Activated B cell treated with CpG ODN at 0.5 μM for 24 hours (primary cell): ENCODE measurements at regions not wholly inside any gene's neighbourhood (a gene's known extent, or its start where the extent isn't known, plus 50 kb on each side); places are given as distances from the start of the nearest gene placed in this dataset.

Experiments used
- ATAC-seq: fragments of 200-7000 bp; cut with Tn5 transposase; one replicate; pipeline ENCODE4 v1.10.0; 2021; ENCODE audit warnings: low read depth, mild to moderate bottlenecking, moderate library complexity
- CTCF ChIA-PET: fragments of 350-600 bp; sonication (Branson Sonifier 250); formaldehyde crosslinking; loops from one replicate; lab custom pipeline; 2021; ENCODE audit warnings: antibody characterized with exemption; lab: Charles Lee
- POLR2A ChIA-PET: fragments of 350-600 bp; sonication (Branson Sonifier 250); formaldehyde crosslinking; loops from one replicate; lab custom pipeline; 2021; ENCODE audit warnings: antibody characterized with exemption; lab: Charles Lee
- DNase-seq: peaks from one replicate; pipeline ENCODE4 v3.0.0; 2022
- H3K27ac Mint-ChIP-seq: one replicate; pipeline ENCODE4 v1.8.0; 2020; ENCODE audit warnings: mixed read lengths
- H3K27me3 Mint-ChIP-seq: one replicate; pipeline ENCODE4 v1.8.0; 2021; ENCODE audit warnings: mixed read lengths
- H3K36me3 Mint-ChIP-seq: one replicate; pipeline ENCODE4 v1.8.0; 2021; ENCODE audit warnings: low read depth, mixed read lengths
- H3K4me1 Mint-ChIP-seq: one replicate; pipeline ENCODE4 v1.8.0; 2021; ENCODE audit warnings: mixed read lengths
- H3K4me3 Mint-ChIP-seq: one replicate; pipeline ENCODE4 v1.8.0; 2020; ENCODE audit warnings: mild to moderate bottlenecking, mixed read lengths
- H3K9me3 Mint-ChIP-seq: one replicate; pipeline ENCODE4 v1.8.0; 2020; ENCODE audit warnings: mixed read lengths
- CTCF ChIP-seq: fragments of 200-600 bp; IDR thresholded peaks from one replicate; pipeline ENCODE4 v1.8.0; 2022; ENCODE audit warnings: antibody characterized with exemption, mild to moderate bottlenecking
- intact Hi-C: fragments of 100-400 bp; cut with micrococcal nuclease; formaldehyde crosslinking; loops from one replicate; pipeline ENCODE4 v1.15.1; 2024

GRCh38 chr2:214648520-214648919 is 161.0 kb downstream of the BARD1 start:
- Mint-ChIP-seq H3K4me1 (no peaks in the 10 kb centered on the region), H3K9me3 (no peaks in the 10 kb centered on the region), H3K27me3 (no peaks in the 10 kb centered on the region), H3K36me3 (no peaks in the 10 kb centered on the region), H3K27ac (no peak overlapping the region), H3K4me3 (no peak overlapping the region)
- no peak for TF ChIP-seq CTCF
- no peak for DNase-seq
- CTCF ChIA-PET: no interaction called here
- POLR2A ChIA-PET: no interaction called here
- intact Hi-C loops: no loop called here
- ATAC-seq: no peak

GRCh38 chr2:214631406-214631805 is 178.1 kb downstream of the BARD1 start:
- DNase-seq: no peak
- H3K4me1 Mint-ChIP-seq: no peaks in the 10 kb centered on the region
- H3K27me3 Mint-ChIP-seq: no peaks in the 10 kb centered on the region
- no peaks in the 10 kb centered on the region for H3K36me3 Mint-ChIP-seq
- TF ChIP-seq CTCF: no peak
- H3K27ac Mint-ChIP-seq: no peak overlapping the region
- intact Hi-C loops: no loop called here
- CTCF ChIA-PET: no interaction called here
- H3K9me3 Mint-ChIP-seq: no peaks in the 10 kb centered on the region
- POLR2A ChIA-PET: no interaction called here
- no peak for ATAC-seq
- H3K4me3 Mint-ChIP-seq: no peak overlapping the region

- ATAC-seq (no peak), DNase-seq (no peak)
- ChIA-PET CTCF (no interaction called here), POLR2A (no interaction called here)
- Mint-ChIP-seq H3K4me1 (no peaks in the 10 kb centered on the region), H3K27me3 (no peaks in the 10 kb centered on the region), H3K36me3 (no peaks in the 10 kb centered on the region), H3K9me3 (no peaks in the 10 kb centered on the region), H3K27ac (no peak overlapping the region), H3K4me3 (no peak overlapping the region)
- no peak for TF ChIP-seq CTCF
- intact Hi-C loops: no loop called here
Measured at GRCh38 chr2:214630402-214631045, 179.0 kb downstream of the BARD1 start.

GRCh38 chr2:214629875-214630274 is 179.6 kb downstream of the BARD1 start:
- no peak for DNase-seq
- intact Hi-C loops: no loop called here
- H3K4me1 Mint-ChIP-seq: no peaks in the 10 kb centered on the region
- no peak for TF ChIP-seq CTCF
- H3K36me3 Mint-ChIP-seq: no peaks in the 10 kb centered on the region
- ATAC-seq: no peak
- H3K9me3 Mint-ChIP-seq: no peaks in the 10 kb centered on the region
- ChIA-PET POLR2A (no interaction called here), CTCF (no interaction called here)
- no peak overlapping the region for H3K27ac Mint-ChIP-seq
- H3K27me3 Mint-ChIP-seq: no peaks in the 10 kb centered on the region
- no peak overlapping the region for H3K4me3 Mint-ChIP-seq
